Esophagus squamous epithelium (tissue), 4 donors: ENCODE measurements at regions not wholly inside any gene's neighbourhood (a gene's known extent, or its start where the extent isn't known, plus 50 kb on each side); places are given as distances from the start of the nearest gene placed in this dataset.

Experiments used
- POLR2A ChIP-seq, 4 donors: fragments of 450-650 bp; IDR thresholded peaks; one replicate each; pipeline ENCODE4 v1.6.1; 2017; ENCODE audit warnings: antibody characterized with exemption in 4 of 4, mild to moderate bottlenecking in 4 of 4, moderate library complexity in 3 of 4
- TF ChIP-seq, protein P1 (sequence below), 6 experiments: fragments of 450-650 bp in 4 of 6; fragments of 200-600 bp in 2 of 6; sonication (generic) in 2 of 6; IDR thresholded peaks; one replicate each; pipeline ENCODE4 v1.5.1; 2016 to 2019; ENCODE audit warnings: antibody characterized with exemption in 6 of 6, mild to moderate bottlenecking in 4 of 6, moderate library complexity in 4 of 6

- TF ChIP-seq, protein P1, sequence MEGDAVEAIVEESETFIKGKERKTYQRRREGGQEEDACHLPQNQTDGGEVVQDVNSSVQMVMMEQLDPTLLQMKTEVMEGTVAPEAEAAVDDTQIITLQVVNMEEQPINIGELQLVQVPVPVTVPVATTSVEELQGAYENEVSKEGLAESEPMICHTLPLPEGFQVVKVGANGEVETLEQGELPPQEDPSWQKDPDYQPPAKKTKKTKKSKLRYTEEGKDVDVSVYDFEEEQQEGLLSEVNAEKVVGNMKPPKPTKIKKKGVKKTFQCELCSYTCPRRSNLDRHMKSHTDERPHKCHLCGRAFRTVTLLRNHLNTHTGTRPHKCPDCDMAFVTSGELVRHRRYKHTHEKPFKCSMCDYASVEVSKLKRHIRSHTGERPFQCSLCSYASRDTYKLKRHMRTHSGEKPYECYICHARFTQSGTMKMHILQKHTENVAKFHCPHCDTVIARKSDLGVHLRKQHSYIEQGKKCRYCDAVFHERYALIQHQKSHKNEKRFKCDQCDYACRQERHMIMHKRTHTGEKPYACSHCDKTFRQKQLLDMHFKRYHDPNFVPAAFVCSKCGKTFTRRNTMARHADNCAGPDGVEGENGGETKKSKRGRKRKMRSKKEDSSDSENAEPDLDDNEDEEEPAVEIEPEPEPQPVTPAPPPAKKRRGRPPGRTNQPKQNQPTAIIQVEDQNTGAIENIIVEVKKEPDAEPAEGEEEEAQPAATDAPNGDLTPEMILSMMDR (IDR thresholded peaks at IDR 0.05): no peak
- TF ChIP-seq POLR2A (IDR thresholded peaks at IDR 0.05): no peak
Observed at GRCh38 chrX:13189380-13189779, 130.5 kb downstream of the ATXN3L start.
